ENCODE measurements at regions not wholly inside any gene's neighbourhood (a gene's known extent, or its start where the extent isn't known, plus 50 kb on each side); places are given as distances from the start of the nearest gene placed in this dataset.

DNA sequence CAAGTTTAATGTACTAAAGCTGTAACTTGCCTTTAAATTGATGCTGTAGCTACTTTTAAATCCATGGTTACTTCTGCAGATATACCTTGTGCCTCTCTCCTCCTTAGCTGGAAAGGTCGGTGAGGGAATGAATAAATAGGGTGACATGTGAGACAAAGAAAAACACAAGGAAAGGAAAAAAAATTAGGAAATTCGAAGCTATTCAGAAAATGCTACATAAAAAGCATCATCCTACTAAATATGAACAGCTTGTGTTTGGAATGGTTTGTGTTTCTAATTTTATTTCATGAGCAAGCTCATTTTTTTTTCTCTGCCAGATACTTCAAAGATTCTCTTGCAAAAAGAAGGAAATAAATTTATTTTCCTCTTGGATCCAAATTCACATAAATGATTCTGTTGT lies 186.3 kb upstream of the NUDT4 start:
- Histone ChIP-seq H3K4me2 (ENCODE audit: low read length) (no peak overlapping the region), H3K27ac (ENCODE audit: low read depth, low read length, poor library complexity, severe bottlenecking) (no peak overlapping the region), H3F3A (ENCODE audit: insufficient read depth, low read length) (no peaks in the 10 kb centered on the region), H3K9me2 (ENCODE audit: low read depth, low read length) (no peaks in the 10 kb centered on the region), H3K27me3 (ENCODE audit: insufficient read depth, low read length) (no peaks in the 10 kb centered on the region), H3K4me3 (ENCODE audit: low read depth, low read length, poor library complexity, severe bottlenecking) (no peak overlapping the region), H3K79me2 (ENCODE audit: insufficient read depth, low read length) (no peaks in the 10 kb centered on the region), H4K20me1 (ENCODE audit: insufficient read depth, low read length) (no peaks in the 10 kb centered on the region), H3K9me3 (ENCODE audit: low read length) (no peaks in the 10 kb centered on the region), H2AFZ (ENCODE audit: low read length) (no peak overlapping the region), H3K36me3 (ENCODE audit: insufficient read depth, low read length) (no peaks in the 10 kb centered on the region), H3K9ac (ENCODE audit: low read length) (no peak overlapping the region), H3K4me1 (ENCODE audit: insufficient read depth, low read length, severe bottlenecking) (no peaks in the 10 kb centered on the region)
- TF ChIP-seq EZH2 (IDR thresholded peaks at IDR 0.05; ENCODE audit: borderline replicate concordance, low read length) = no peak
- TF ChIP-seq, protein P1, sequence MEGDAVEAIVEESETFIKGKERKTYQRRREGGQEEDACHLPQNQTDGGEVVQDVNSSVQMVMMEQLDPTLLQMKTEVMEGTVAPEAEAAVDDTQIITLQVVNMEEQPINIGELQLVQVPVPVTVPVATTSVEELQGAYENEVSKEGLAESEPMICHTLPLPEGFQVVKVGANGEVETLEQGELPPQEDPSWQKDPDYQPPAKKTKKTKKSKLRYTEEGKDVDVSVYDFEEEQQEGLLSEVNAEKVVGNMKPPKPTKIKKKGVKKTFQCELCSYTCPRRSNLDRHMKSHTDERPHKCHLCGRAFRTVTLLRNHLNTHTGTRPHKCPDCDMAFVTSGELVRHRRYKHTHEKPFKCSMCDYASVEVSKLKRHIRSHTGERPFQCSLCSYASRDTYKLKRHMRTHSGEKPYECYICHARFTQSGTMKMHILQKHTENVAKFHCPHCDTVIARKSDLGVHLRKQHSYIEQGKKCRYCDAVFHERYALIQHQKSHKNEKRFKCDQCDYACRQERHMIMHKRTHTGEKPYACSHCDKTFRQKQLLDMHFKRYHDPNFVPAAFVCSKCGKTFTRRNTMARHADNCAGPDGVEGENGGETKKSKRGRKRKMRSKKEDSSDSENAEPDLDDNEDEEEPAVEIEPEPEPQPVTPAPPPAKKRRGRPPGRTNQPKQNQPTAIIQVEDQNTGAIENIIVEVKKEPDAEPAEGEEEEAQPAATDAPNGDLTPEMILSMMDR (IDR thresholded peaks at IDR 0.05; ENCODE audit: low read length) = no peak

DNA sequence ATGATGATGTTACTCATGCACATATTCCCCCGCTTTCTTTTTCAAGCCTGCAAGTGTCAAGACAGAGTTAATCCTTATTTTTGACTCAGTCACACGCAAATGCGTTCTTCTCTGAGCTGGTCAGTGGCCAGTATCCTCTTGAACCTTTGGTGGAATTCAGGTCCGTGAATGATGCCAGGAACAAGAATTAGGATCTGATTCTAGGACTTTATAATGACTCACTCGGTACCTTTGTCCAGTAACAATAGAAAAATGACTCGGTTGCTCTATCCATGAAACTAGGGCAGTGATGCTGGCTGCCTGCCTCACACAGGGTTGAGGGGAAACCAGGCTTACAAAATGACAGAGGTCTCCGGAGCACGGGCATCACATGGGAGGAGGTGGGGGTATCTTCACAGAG lies 185.8 kb upstream of the NUDT4 start:
- Histone ChIP-seq H3K9me2 (ENCODE audit: low read depth, low read length) (no peaks in the 10 kb centered on the region), H3K4me3 (ENCODE audit: low read depth, low read length, poor library complexity, severe bottlenecking) (no peak overlapping the region), H4K20me1 (ENCODE audit: insufficient read depth, low read length) (no peaks in the 10 kb centered on the region), H3K4me1 (ENCODE audit: insufficient read depth, low read length, severe bottlenecking) (no peaks in the 10 kb centered on the region), H3K9ac (ENCODE audit: low read length) (no peak overlapping the region), H3K79me2 (ENCODE audit: insufficient read depth, low read length) (no peaks in the 10 kb centered on the region), H3K4me2 (ENCODE audit: low read length) (no peak overlapping the region), H3K9me3 (ENCODE audit: low read length) (no peaks in the 10 kb centered on the region), H3F3A (ENCODE audit: insufficient read depth, low read length) (no peaks in the 10 kb centered on the region), H3K36me3 (ENCODE audit: insufficient read depth, low read length) (no peaks in the 10 kb centered on the region), H2AFZ (ENCODE audit: low read length) (no peak overlapping the region), H3K27ac (ENCODE audit: low read depth, low read length, poor library complexity, severe bottlenecking) (no peak overlapping the region), H3K27me3 (ENCODE audit: insufficient read depth, low read length) (no peaks in the 10 kb centered on the region)
- TF ChIP-seq EZH2 (IDR thresholded peaks at IDR 0.05; ENCODE audit: borderline replicate concordance, low read length) = no peak
- TF ChIP-seq, protein P1 (IDR thresholded peaks at IDR 0.05; ENCODE audit: low read length) = no peak

DNA sequence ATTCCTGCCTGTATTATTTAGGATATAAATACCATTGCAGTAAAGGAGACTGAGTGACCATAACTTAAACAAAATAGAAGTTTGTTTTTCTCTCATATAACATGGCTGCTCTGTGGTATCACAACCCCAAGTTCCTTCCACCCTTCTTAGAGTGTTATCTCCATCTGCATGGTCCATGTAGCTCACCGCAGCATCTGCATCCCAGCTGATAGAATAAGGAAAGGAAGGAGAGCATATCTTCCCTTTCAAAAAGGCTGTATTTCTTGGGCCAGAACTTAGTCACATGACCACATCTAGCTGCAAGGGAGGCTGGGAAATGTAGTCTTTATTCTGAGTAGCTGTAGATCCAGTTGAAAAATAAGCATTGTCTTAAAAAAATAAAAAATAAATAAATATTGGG lies 184.8 kb upstream of the NUDT4 start:
- H3F3A ChIP-seq (ENCODE audit: insufficient read depth, low read length) = no peaks in the 10 kb centered on the region
- H3K9me3 ChIP-seq (ENCODE audit: low read length) = no peaks in the 10 kb centered on the region
- H3K4me1 ChIP-seq (ENCODE audit: insufficient read depth, low read length, severe bottlenecking) = no peaks in the 10 kb centered on the region
- TF ChIP-seq, protein P1 (IDR thresholded peaks at IDR 0.05; ENCODE audit: low read length) = no peak
- TF ChIP-seq EZH2 (IDR thresholded peaks at IDR 0.05; ENCODE audit: borderline replicate concordance, low read length) = no peak
- no peak overlapping the region for H3K4me2 ChIP-seq (ENCODE audit: low read length)
- H3K4me3 ChIP-seq (ENCODE audit: low read depth, low read length, poor library complexity, severe bottlenecking) = no peak overlapping the region
- H3K27me3 ChIP-seq (ENCODE audit: insufficient read depth, low read length) = no peaks in the 10 kb centered on the region
- no peaks in the 10 kb centered on the region for H3K79me2 ChIP-seq (ENCODE audit: insufficient read depth, low read length)
- no peaks in the 10 kb centered on the region for H4K20me1 ChIP-seq (ENCODE audit: insufficient read depth, low read length)
- H3K36me3 ChIP-seq (ENCODE audit: insufficient read depth, low read length) = no peaks in the 10 kb centered on the region
- H3K9ac ChIP-seq (ENCODE audit: low read length) = no peak overlapping the region
- H2AFZ ChIP-seq (ENCODE audit: low read length) = no peak overlapping the region
- H3K27ac ChIP-seq (ENCODE audit: low read depth, low read length, poor library complexity, severe bottlenecking) = no peak overlapping the region
- H3K9me2 ChIP-seq (ENCODE audit: low read depth, low read length) = no peaks in the 10 kb centered on the region
